Mucosa of rectum (tissue), 2 donors: ENCODE measurements at regions not wholly inside any gene's neighbourhood (a gene's known extent, or its start where the extent isn't known, plus 50 kb on each side); places are given as distances from the start of the nearest gene placed in this dataset.

Experiments used
- H3K27ac ChIP-seq, 2 donors: one replicate each; pipeline ENCODE4 v1.7.0; 2013; ENCODE audit warnings: inconsistent platforms in 2 of 2, low read depth in 2 of 2, low read length in 2 of 2
- H3K27me3 ChIP-seq, 2 donors: one replicate each; pipeline ENCODE4 v1.7.0; 2013; ENCODE audit warnings: low read length in 2 of 2; ENCODE audit not compliant: control insufficient read depth in 2 of 2, insufficient read depth in 2 of 2
- H3K36me3 ChIP-seq, 2 donors: one replicate each; pipeline ENCODE4 v1.7.0; 2013; ENCODE audit warnings: low read length in 2 of 2; ENCODE audit not compliant: control insufficient read depth in 2 of 2, insufficient read depth in 2 of 2
- H3K4me1 ChIP-seq, 2 donors: one replicate each; pipeline ENCODE4 v1.7.0; 2013; ENCODE audit warnings: low read length in 2 of 2, mild to moderate bottlenecking in 1 of 2; ENCODE audit not compliant: control insufficient read depth in 2 of 2, insufficient read depth in 2 of 2
- H3K4me3 ChIP-seq, 2 donors: one replicate each; pipeline ENCODE4 v1.7.0; 2013; ENCODE audit warnings: low read length in 2 of 2
- H3K9ac ChIP-seq, 2 donors: one replicate each; pipeline ENCODE4 v1.7.0; 2013; ENCODE audit warnings: low read length in 2 of 2, low read depth in 1 of 2, mild to moderate bottlenecking in 1 of 2
- H3K9me3 ChIP-seq, 2 donors: one replicate each; pipeline ENCODE4 v1.7.0; 2013; ENCODE audit warnings: low read length in 2 of 2; ENCODE audit not compliant: control insufficient read depth in 2 of 2
- donor health status: healthy.
- donor health status: Normal muscosa, but diverticular disease.

GRCh38 chr4:33134366-33134765, 2414.2 kb downstream of the PCDH7 start:
- Histone ChIP-seq H3K4me1 (no peaks in the 10 kb centered on the region), H3K9ac (no peak overlapping the region), H3K27ac (no peak overlapping the region), H3K9me3 (peaks cover 0 to 2% of the 10 kb centered on the region in 2 donors), H3K27me3 (no peaks in the 10 kb centered on the region), H3K4me3 (no peak overlapping the region), H3K36me3 (no peaks in the 10 kb centered on the region)

- Histone ChIP-seq H3K4me1 (no peaks in the 10 kb centered on the region), H3K9me3 (no peaks in the 10 kb centered on the region), H3K27me3 (no peaks in the 10 kb centered on the region), H3K27ac (no peak overlapping the region), H3K9ac (no peak overlapping the region), H3K36me3 (no peaks in the 10 kb centered on the region), H3K4me3 (no peak overlapping the region)
Observed at GRCh38 chr4:33149658-33150524, 2429.7 kb downstream of the PCDH7 start.

- Histone ChIP-seq H3K9ac (no peak overlapping the region), H3K27me3 (no peaks in the 10 kb centered on the region), H3K27ac (no peak overlapping the region), H3K4me3 (no peak overlapping the region), H3K9me3 (no peaks in the 10 kb centered on the region), H3K4me1 (no peaks in the 10 kb centered on the region), H3K36me3 (no peaks in the 10 kb centered on the region)
Observed at GRCh38 chr4:33150525-33150910, 2430.3 kb downstream of the PCDH7 start.

- H3K36me3 ChIP-seq: no peaks in the 10 kb centered on the region
- no peak overlapping the region for H3K27ac ChIP-seq
- no peaks in the 10 kb centered on the region for H3K27me3 ChIP-seq
- no peak overlapping the region for H3K9ac ChIP-seq
- H3K4me1 ChIP-seq: no peaks in the 10 kb centered on the region
- H3K4me3 ChIP-seq: no peak overlapping the region
- H3K9me3 ChIP-seq: no peaks in the 10 kb centered on the region
Observed at GRCh38 chr4:33160126-33160525, 2440.0 kb downstream of the PCDH7 start.

GRCh38 chr4:33161202-33161601, 2441.0 kb downstream of the PCDH7 start:
- Histone ChIP-seq H3K4me3 (no peak overlapping the region), H3K4me1 (no peaks in the 10 kb centered on the region), H3K9ac (no peak overlapping the region), H3K9me3 (no peaks in the 10 kb centered on the region), H3K36me3 (no peaks in the 10 kb centered on the region), H3K27ac (no peak overlapping the region), H3K27me3 (no peaks in the 10 kb centered on the region)

- no peak overlapping the region for H3K9ac ChIP-seq
- no peaks in the 10 kb centered on the region for H3K4me1 ChIP-seq
- no peaks in the 10 kb centered on the region for H3K9me3 ChIP-seq
- H3K27ac ChIP-seq: no peak overlapping the region
- no peak overlapping the region for H3K4me3 ChIP-seq
- H3K27me3 ChIP-seq: no peaks in the 10 kb centered on the region
- no peaks in the 10 kb centered on the region for H3K36me3 ChIP-seq
Observed at GRCh38 chr4:33162122-33162521, 2442.0 kb downstream of the PCDH7 start.

GRCh38 chr4:33171873-33172525, 2451.8 kb downstream of the PCDH7 start:
- no peaks in the 10 kb centered on the region for H3K27me3 ChIP-seq
- no peak overlapping the region for H3K4me3 ChIP-seq
- no peaks in the 10 kb centered on the region for H3K36me3 ChIP-seq
- no peak overlapping the region for H3K27ac ChIP-seq
- no peak overlapping the region for H3K9ac ChIP-seq
- H3K4me1 ChIP-seq: no peaks in the 10 kb centered on the region
- no peaks in the 10 kb centered on the region for H3K9me3 ChIP-seq

GRCh38 chr4:33176566-33176965, 2456.4 kb downstream of the PCDH7 start:
- Histone ChIP-seq H3K4me3 (no peak overlapping the region), H3K9me3 (no peaks in the 10 kb centered on the region), H3K4me1 (no peaks in the 10 kb centered on the region), H3K36me3 (no peaks in the 10 kb centered on the region), H3K27me3 (no peaks in the 10 kb centered on the region), H3K27ac (no peak overlapping the region), H3K9ac (no peak overlapping the region)

GRCh38 chr4:33184657-33185290, 2464.6 kb downstream of the PCDH7 start:
- Histone ChIP-seq H3K27ac (no peak overlapping the region), H3K36me3 (no peaks in the 10 kb centered on the region), H3K4me1 (no peaks in the 10 kb centered on the region), H3K4me3 (no peak overlapping the region), H3K9ac (no peak overlapping the region), H3K9me3 (peaks cover 0 to 2% of the 10 kb centered on the region in 2 donors), H3K27me3 (no peaks in the 10 kb centered on the region)

- Histone ChIP-seq H3K36me3 (no peaks in the 10 kb centered on the region), H3K4me1 (no peaks in the 10 kb centered on the region), H3K4me3 (no peak overlapping the region), H3K9me3 (peaks cover 0 to 2% of the 10 kb centered on the region in 2 donors), H3K9ac (no peak overlapping the region), H3K27me3 (no peaks in the 10 kb centered on the region), H3K27ac (no peak overlapping the region)
Observed at GRCh38 chr4:33187035-33187434, 2466.9 kb downstream of the PCDH7 start.
